Esophagus squamous epithelium (tissue), 4 donors: ENCODE measurements at regions not wholly inside any gene's neighbourhood (a gene's known extent, or its start where the extent isn't known, plus 50 kb on each side); places are given as distances from the start of the nearest gene placed in this dataset.

Experiments used
- CTCF ChIP-seq, 6 experiments: fragments of 450-650 bp in 4 of 6; fragments of 200-600 bp in 2 of 6; sonication (generic) in 2 of 6; IDR thresholded peaks; one replicate each; pipeline ENCODE4 v1.5.1; 2016 to 2019; ENCODE audit warnings: antibody characterized with exemption in 6 of 6, mild to moderate bottlenecking in 4 of 6, moderate library complexity in 4 of 6
- POLR2A ChIP-seq, 4 donors: fragments of 450-650 bp; IDR thresholded peaks; one replicate each; pipeline ENCODE4 v1.6.1; 2017; ENCODE audit warnings: antibody characterized with exemption in 4 of 4, mild to moderate bottlenecking in 4 of 4, moderate library complexity in 3 of 4

DNA sequence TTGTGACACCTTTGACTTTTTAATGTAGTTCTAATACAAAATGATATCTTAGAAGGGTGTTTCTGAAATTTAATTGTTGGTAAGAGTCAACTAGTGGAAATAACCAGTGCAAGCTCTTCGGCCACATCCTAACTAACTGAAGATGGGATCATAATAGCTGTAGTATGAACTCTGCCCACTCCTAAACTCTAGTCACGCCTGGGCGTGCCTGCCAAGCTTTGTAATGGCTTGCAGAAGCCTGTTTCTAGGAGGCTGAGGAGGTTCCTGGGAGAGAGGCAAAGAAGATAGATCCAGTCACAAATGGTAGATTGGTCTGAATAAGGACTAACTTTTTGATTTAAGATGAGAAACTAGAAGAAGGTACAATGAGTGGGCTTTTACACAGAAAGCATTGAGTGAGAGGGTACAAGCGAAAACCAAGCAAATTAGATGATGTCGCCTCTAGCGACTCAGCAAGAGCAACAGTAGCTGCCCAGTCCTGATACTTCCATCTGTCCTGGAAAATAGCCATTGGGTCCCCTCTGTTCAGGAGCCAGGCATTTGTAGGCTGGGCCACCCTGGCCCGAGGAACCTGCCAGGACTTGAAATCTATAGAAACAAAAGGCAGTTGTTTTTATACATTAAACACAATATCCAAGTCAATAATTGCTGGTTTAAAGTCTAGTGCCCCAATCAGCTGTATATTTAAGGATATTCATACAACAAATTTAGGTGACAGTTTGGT is 148.8 kb downstream of the SLC38A4 start:
- TF ChIP-seq CTCF (IDR thresholded peaks at IDR 0.05) (no peak), POLR2A (IDR thresholded peaks at IDR 0.05) (no peak)
